ENCODE measurements at regions not wholly inside any gene's neighbourhood (a gene's known extent, or its start where the extent isn't known, plus 50 kb on each side); places are given as distances from the start of the nearest gene placed in this dataset.

DNA sequence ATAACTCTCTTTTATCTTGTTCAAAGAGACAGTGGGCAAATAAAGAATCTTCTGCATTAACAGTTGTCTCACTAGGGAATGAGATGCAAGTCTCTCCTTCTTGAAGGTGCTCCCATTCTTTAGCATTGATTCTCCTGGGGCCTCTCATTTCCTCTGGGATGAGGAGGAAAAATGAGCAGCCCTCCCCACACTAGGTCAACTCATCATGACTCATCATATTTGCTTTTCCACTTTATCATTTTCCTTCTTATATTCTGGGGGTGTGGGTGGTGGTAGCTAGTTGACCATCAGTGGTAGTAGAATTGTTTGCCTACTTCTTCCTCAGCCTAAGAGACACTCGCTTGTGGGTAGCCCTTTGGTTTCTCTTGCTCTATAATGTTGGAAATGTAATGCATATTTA is 182.0 kb upstream of the C1orf87 start:
- TF ChIP-seq, protein P1, sequence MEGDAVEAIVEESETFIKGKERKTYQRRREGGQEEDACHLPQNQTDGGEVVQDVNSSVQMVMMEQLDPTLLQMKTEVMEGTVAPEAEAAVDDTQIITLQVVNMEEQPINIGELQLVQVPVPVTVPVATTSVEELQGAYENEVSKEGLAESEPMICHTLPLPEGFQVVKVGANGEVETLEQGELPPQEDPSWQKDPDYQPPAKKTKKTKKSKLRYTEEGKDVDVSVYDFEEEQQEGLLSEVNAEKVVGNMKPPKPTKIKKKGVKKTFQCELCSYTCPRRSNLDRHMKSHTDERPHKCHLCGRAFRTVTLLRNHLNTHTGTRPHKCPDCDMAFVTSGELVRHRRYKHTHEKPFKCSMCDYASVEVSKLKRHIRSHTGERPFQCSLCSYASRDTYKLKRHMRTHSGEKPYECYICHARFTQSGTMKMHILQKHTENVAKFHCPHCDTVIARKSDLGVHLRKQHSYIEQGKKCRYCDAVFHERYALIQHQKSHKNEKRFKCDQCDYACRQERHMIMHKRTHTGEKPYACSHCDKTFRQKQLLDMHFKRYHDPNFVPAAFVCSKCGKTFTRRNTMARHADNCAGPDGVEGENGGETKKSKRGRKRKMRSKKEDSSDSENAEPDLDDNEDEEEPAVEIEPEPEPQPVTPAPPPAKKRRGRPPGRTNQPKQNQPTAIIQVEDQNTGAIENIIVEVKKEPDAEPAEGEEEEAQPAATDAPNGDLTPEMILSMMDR (IDR thresholded peaks at IDR 0.05; ENCODE audit: insufficient read depth, low read length, poor library complexity, severe bottlenecking): no peak
- TF ChIP-seq EZH2phosphoT487 (conservative IDR thresholded peaks at IDR 0.05; ENCODE audit: low read length): no peak

All from SU-DHL-6 (cell line).